HG02571 (cell line): ENCODE measurements at regions not wholly inside any gene's neighbourhood (a gene's known extent, or its start where the extent isn't known, plus 50 kb on each side); places are given as distances from the start of the nearest gene placed in this dataset.
"Not testable (repeated sequence)": the region's sequence is repeated elsewhere in the genome, so short reads cannot be mapped to it uniquely, and the experiment has no call there.

Experiments used
- ATAC-seq: cut with Tn5 transposase; IDR thresholded peaks from one replicate; pipeline ENCODE4 v1.9.1; 2021; ENCODE audit warnings: mild to moderate bottlenecking, moderate library complexity; ENCODE audit not compliant: unreplicated experiment

DNA sequence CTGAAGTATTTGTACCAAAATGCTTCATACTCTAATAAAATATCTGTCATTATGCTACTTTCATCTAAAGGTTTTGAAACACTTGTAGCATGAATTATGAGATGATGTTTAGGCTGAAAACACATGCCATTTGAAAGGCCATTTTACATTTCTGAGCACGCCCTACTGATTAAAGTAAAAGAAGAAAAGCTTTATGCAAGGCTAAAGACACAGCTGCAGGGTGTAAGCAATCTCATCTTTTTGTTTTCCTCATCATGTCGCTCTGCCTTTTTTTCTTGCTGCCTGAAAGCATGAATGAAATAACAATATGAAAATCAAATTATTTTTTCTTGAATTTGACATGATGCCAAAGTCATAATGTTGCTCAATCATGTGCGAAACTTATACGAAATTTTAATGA, 148.6 kb upstream of the ARG1 start:
- no peak for ATAC-seq

DNA sequence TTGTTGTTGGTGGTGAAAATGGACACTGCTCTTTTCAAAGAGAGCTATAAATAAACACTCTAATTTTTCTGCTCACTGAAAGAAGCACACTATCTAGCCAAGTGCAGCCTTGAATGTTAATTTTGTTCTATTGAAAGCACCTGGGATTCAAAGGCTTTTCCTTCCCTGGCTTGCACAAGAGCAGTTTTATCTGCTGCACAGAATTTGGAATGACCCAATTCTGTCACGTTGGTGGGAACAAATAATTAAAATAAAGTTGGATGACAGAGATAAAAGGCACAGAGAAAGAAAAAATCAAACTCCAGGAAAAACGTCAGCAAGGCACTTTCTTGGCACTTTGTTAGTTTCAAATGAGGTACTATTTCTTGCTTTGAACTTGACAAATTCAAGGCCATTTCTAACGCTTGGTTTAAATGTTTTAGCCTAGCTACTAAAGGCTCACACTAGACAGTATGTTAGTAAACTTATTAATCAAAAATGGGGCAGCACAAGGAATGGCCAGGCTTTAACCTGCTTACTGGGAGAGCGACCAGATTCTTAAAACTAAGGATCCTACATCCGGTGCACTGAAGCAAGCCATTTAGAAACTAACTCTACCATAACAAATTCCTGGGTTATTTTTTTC, 145.5 kb upstream of the ARG1 start:
- ATAC-seq: no peak

DNA sequence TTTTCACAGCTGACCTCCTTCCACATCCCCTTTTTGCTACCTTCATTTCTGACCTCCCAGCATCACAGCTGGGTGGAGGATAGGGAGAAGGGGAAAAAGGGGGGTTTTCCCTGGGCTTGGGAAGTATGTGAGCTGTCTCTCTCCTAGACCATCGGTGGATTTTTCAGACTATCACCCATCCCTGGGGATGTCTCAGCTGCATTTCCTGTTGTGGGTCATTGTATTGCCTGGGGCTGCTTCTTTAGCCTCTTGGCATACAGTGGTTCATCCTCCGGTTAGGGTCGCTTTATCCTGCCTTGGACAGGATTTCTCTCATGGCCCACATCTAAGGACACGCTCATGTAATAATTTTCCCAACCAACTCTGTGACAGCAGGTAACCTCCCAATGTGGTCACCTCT, 142.5 kb upstream of the ARG1 start:
- no peak for ATAC-seq

DNA sequence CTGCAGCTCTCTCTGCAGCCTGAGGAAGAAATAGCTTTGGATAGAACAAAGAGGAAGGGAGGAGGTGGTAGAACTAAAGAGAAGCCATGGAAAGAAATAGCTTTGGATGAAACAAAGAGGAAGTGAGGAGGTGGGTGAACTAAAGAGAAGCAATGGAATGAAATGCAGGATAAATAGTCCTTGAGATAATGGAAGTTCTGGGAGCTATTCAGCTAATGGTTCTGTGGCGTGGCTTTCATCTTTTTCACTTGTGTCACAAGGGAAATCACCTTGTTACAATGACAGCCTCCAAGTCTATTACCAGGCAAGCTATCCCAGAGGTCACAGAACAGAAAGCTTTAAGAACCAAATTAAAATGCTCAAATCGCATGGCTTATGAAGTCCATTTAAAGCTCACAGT, 141.3 kb upstream of the ARG1 start:
- ATAC-seq: no peak

DNA sequence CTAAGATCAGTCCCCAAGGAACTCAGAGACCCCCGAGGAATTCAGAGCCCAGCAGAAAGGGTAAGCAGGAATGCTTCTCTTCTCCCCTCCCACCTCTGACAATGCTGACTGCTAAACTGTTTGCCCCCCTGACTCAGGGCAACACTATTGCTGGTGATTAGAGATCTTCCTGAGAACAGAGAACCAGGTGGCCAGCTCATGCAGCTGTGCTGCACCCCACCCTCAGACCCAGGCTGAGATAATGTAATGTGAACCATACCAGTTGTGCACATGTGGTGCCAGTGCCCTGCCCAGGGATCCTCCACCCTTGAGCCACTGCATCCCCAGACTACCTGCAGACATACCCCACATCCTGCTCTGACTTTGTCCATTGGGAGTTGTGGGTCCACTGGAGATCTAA, 139.1 kb upstream of the ARG1 start:
- no peak for ATAC-seq

DNA sequence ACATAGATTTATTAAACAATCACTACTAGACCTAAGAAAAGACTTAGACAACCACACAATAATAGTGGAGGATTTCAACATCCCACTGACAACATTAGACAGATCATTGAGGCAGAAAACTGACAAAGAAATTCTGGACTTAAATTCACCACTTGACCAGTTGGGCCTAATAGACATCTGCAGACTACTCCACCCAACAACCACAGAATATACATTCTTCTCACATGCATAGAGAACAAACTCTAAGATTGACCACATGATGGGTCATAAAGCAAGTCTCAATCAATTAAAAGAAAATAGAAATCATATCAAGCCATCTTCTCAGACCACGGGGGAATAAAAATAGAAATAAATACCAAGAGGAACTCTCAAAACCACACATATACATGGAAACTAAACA, 136.7 kb upstream of the ARG1 start:
- ATAC-seq: no peak

DNA sequence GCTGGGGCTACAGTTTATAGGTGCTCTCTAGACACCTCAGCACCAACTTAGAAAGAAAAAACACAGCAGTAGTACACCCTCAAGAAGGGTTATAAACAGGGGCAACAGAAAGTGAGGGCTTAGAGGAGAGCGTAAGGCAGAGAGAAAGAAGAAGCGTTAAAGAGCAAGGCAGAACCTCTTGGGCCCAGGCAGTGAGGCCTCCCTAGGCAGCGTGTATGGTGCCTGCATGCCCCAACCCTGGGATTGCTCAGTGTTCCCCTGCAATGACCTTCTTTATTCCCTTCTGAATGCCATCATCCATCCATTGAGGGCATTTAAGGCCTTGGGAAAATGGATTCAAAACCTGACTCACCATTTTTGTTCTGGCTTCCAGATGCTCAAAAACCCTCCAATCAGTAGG, 130.0 kb upstream of the ARG1 start:
- ATAC-seq: no peak

DNA sequence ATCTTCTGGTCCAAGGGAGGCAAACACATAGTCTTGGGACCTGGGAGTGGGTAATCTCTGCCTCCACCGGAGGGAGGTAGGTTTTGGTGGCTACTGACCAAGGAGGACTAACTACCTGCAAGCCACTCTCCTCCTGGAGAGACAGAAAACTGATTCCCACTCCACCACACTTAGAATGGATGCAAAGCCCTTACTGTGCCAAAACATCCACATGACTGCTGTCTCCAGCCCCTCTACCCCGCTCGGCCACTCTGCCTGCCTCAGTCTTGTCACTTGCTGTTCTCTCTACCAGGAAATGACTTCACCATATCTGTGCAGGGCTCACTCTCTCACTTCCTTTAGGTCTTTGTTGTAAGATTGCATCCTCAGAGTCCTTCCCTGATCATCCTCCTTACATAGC, 129.5 kb upstream of the ARG1 start:
- ATAC-seq: no peak

DNA sequence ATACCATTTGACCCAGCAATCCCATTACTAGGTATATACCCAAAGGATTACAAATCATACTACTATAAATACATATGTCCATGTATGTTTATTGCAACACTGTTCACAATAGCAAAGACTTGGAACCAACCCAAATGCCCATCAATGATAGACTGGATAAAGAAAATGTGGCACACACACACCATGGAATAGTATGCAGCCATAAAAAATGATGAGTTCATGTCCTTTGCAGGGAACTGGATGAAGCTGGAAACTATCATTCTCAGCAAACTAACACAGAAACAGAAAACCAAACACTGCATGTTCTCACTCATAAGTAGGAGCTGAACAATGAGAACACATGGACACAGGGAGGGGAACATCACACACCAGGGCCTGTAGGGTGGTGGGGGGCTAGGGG, 127.7 kb upstream of the ARG1 start:
- ATAC-seq: not testable (repeated sequence)

DNA sequence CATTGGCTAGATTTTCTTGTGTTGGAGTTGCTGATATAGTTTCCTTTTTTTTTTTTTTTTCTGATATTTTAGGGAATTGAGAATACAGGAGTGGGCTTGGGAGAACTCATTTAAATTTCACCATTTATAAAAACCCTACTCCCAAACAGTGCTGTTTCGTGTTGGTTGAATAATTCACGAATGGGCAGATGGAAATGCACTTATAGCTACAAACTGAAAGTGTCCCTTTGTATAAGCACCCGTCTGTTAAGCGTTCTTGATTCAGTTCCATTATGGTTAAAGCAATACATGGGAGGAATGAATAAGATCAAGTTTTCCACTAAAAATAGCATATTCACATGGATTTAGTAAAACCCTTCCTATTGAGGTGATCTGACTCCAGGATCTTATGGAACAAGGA, 122.2 kb upstream of the ARG1 start:
- ATAC-seq: no peak

DNA sequence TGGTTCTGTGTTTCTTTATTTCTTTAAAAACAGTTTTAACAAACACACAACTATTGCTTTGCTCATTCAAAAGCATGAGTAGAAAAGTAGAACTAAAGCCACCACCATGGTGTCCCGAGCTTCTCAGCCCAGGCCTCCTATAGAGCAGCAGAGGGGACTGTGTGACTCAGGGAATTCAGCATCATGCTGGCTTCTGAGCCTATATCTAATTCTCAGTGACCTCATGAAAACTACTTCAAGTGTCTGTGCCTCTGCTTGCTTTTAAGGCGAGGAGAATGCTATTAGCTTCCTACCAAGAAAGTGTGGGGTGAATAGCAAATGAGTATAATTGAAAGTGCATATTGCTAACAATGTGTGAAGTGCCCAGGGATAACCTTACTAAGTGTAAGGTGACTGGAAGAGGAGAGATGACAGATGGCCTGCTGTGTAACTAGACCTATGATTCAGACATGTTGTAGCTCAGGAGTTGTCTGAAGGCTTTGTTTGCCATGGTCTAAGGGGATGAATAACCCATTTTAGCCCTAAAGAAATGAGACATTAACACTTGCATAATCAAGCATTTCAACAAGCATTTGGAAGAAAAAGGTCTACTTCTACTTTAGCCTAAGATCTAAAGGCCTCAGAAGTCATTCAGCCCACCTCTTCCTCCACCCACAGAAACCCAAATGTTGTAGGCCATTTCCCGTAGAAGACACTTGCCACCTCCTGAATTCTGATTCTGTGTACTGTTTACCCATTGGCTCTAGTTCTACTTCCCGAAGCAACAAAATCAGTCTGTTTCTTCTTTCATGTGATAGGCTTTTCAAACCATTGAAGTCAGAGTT, 121.5 kb upstream of the ARG1 start:
- ATAC-seq: no peak

DNA sequence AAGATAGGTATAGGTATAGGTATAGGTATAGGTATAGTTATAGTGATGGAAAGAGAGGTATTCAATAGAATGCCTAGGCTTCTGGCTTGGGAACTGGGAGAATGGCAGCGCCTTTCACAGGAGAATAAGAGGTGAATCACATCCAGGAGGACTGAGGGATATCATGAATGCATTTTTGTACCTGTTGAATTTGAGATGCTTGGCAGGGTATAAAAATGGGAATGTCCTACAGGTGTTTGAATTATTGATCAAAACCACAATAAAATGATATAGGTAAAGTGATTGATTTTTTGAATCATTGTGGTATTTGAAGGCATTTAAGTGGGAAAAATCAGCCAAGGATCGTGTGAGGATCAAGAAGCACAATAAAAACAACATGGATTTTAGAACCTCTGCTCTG, 119.2 kb upstream of the ARG1 start:
- no peak for ATAC-seq

DNA sequence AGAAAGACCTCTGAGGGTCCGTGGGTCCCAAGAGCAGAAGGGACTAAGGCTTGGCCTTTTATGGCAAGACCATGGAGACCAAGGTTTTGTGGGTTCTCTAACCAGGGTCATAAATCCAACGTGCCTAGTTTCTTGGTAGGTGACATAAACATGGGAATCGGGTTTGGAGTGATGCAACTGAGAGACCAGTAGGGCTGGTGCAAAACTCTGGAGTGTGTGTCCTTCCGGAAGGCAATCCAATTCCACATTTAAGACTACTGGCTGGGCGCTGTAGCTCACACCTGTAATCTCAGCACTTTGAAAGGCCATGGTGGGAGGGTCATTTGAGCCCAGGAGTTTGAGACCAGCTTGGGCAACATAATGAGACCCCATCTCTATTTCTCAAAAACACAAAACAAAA, 116.5 kb upstream of the ARG1 start:
- ATAC-seq: no peak

DNA sequence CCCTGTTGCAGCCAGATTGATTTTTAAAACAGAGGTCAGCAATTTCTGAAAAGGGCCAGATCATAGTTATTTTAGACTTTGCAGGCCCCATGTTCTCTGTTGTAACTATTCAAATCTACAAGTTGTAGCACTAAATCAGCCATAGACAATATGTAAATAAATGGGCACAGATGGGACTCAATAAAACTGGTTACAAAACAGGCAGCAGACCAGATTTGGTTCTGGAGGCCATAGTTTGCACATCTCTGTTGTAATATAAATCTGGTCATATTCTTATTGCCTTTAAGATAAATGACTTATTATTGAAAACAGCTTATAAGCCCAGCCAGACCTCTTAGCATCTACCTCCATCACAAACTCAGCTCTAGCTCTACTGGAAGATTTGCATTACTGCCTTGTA, 114.0 kb upstream of the ARG1 start:
- ATAC-seq: no peak

DNA sequence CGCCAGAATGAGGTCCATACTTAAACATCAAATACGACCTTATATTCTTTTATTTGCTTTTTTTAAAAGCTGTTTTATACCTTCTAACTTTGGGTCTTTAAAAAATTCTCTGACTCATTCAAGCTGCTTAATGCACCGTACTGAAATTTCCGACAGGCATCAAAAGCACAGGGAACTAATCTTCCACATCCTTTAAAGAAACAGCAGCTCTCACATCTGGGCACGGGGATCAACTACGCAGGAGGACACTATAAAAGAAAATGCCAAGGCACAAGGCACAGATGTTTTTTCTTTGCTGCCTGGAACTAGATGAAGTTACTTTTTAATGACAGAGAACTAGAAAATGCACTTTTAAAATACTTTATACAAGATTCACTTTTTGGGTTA, 112.4 kb upstream of the ARG1 start:
- no peak for ATAC-seq

DNA sequence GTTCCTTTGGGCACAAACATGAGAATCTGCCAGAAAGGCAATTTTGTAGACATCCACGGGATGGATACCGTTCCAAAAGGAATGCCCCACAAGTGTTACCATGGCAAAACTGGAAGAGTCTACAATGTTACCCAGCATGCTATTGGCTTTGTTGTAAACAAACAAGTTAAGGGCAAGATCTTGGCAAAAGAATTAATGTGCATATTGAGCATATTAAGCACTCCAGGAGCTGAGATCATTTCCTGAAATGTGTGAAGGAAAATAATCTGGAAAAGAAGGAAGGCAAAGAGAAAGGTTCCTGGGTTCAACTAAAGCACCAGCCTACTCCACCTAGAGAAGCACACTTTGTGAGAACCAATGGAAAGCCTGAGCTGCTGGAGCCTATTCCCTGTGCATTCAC, 103.9 kb upstream of the ARG1 start:
- ATAC-seq: no peak

DNA sequence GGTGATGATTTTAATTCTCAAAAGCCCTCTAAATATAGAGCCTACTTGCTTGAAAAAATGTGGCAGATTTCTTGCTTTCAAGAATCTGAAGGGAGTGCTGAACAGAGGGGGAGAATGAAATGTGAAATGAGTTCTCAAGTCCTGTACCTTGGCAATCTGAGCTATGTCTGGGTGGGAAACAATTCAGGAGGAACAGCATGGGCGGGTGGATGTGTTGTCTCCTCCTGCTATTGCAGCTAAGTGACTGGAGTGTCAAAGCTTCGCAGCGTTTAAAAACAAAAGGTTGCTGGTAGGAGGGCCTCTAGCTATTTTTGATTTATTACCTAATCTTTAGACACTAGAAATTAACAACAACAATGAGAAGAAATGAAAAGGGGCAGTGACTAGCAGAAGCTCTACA, 102.5 kb upstream of the ARG1 start:
- ATAC-seq: no peak

DNA sequence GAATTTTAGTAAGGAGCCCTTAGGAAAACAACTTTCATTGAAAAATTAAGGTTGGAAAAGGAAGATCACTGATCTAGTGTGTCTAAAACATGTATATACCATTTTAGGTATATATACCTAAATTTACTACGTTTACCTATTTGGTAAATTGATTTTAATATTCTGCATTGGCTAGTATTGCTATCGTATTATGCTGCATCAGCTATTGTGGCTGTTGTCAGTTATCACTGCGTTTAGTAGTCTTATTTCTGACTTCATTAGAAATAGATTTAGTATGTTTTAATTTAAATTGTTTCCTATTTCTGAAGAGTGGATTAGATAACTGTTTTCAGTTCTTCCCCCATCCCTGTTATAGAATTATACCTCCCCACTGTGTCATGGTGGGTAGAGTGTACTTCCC, 101.7 kb upstream of the ARG1 start:
- no peak for ATAC-seq

DNA sequence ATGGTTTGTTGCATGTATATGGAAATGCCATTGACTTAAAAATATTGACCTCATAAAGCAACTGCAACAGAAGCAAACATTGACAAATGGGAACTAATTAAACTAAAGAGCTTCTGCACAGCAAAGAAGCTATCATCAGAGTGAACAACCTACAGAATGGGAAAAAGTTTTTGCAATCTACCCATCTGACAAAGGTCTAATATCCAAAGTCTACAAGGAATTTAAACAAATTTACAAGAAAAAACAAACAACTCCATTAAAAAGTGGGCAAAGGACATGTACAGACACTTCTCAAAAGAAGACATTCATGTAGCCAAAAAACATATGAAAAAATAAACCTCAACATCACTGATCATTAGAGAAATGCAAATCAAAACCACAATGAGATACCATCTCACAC, 99.7 kb upstream of the ARG1 start:
- not testable (repeated sequence) for ATAC-seq

DNA sequence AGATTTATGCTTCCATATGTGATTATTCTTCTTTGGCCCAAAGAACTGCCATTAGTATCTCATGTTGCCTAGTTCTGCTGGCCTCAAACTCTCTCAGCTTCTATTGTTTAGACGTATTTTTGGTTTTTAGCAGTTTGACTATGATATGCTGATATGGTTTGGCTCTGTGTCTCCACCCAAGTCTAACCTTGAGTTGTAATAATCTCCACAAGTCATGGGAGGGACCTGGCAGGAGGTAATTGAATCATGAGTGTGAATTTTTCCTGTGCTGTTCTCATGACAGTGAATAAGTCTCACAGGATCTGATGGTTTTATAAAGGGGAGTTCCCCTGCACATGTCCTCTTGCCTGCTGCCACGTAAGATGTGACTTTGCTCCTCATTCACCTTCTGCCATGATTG, 96.7 kb upstream of the ARG1 start:
- no peak for ATAC-seq

DNA sequence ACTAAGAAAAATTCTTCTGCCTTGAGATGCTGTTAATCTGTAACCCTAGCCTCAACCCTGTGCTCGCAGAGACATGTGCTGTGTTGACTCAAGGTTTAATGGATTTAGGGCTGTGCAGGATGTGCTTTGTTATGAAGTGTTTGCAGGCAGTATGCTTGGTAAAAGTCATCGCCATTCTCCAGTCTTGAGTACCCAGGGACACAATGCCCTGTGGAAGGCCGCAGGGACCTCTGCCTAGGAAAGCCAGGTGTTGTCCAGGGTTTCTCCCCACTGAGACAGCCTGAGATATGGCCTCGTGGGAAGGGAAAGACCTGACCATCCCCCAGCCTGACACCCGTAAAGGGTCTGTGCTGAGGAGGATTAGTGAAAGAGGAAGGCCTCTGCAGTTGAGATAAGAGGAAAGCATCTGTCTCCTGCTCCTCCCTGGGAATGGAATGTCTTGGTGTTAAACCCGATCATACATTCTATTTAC, 94.2 kb upstream of the ARG1 start:
- ATAC-seq: not testable (repeated sequence)

DNA sequence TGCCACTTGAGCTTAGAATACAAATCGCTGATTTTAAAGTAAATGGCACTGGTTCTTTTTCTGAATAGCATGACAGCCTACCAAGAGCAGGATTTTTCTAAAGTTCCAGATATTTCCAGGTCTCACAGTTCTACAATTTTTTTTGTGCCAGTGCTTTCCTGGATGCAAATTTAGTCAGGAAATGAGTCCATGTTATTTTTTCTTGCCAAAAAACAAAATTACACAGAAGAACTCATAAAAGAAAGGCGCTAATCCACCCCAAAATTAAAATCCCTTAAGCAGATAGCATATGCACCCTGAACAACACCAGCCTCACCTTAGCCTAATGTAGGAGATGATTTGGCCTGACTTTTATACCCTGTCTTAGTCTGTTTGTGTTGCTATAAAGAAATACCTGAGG, 86.4 kb upstream of the ARG1 start:
- ATAC-seq: no peak

DNA sequence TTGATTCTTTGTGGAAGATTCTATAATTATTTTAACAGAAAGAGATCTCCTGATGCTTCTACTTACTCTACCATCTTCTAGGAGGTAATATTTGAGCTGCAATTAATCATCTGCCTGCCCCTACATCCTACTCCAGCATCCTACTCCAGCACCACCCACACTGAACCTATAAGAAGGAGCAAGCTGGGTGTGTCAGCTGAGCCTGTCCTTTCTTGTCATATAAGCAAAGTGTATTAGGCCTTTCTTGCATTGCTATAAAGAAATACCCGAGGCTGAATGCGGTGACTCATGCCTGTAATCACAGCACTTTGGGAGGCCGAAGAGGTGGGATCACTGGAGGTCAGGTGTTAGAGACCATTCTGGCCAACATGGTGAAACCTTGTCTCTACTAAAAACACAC, 84.2 kb upstream of the ARG1 start:
- no peak for ATAC-seq
